AG09309 (cell line): ENCODE measurements at regions not wholly inside any gene's neighbourhood (a gene's known extent, or its start where the extent isn't known, plus 50 kb on each side); places are given as distances from the start of the nearest gene placed in this dataset.
"Not testable (repeated sequence)": the region's sequence is repeated elsewhere in the genome, so short reads cannot be mapped to it uniquely, and the experiment has no call there.

Experiments used
- DNase-seq: peaks from one replicate; pipeline ENCODE4 v3.0.0-alpha.2; 2010; ENCODE audit warnings: low read depth
- H3K4me3 ChIP-seq: 2 replicates; pipeline ENCODE4 v1.5.1; 2011; ENCODE audit warnings: mild to moderate bottlenecking, low read depth, low read length, moderate library complexity; ENCODE audit not compliant: control insufficient read depth
- TF ChIP-seq, protein P1 (sequence below): IDR thresholded peaks from 2 replicates; pipeline ENCODE4 v1.5.1; 2011; ENCODE audit warnings: mild to moderate bottlenecking, low read depth, low read length, inconsistent platforms; ENCODE audit not compliant: insufficient read depth, control insufficient read depth; ENCODE audit errors: missing control alignments

DNA sequence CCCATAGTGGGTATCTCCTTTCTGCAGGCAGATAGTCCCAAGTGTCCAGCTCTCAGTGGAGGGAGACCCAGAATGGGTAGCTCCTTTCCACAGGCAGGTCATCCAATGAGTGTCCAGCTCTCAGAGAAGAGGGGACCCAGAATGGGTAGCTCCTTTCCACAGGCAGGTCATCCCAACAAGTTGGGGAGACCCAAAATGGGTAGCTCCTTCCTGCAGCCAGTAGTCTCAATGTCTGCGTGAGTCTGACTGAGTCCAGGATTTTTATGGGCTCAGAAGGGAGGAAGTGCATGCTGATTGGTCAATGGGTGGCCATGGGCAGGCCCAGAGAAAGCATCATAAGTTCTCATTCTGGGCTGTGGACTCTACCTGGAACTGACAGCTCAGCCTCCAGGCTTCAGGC is 150.7 kb upstream of the P2RY1 start:
- DNase-seq = no peak
- TF ChIP-seq, protein P1, sequence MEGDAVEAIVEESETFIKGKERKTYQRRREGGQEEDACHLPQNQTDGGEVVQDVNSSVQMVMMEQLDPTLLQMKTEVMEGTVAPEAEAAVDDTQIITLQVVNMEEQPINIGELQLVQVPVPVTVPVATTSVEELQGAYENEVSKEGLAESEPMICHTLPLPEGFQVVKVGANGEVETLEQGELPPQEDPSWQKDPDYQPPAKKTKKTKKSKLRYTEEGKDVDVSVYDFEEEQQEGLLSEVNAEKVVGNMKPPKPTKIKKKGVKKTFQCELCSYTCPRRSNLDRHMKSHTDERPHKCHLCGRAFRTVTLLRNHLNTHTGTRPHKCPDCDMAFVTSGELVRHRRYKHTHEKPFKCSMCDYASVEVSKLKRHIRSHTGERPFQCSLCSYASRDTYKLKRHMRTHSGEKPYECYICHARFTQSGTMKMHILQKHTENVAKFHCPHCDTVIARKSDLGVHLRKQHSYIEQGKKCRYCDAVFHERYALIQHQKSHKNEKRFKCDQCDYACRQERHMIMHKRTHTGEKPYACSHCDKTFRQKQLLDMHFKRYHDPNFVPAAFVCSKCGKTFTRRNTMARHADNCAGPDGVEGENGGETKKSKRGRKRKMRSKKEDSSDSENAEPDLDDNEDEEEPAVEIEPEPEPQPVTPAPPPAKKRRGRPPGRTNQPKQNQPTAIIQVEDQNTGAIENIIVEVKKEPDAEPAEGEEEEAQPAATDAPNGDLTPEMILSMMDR = no peak
- H3K4me3 ChIP-seq = no peak overlapping the region

DNA sequence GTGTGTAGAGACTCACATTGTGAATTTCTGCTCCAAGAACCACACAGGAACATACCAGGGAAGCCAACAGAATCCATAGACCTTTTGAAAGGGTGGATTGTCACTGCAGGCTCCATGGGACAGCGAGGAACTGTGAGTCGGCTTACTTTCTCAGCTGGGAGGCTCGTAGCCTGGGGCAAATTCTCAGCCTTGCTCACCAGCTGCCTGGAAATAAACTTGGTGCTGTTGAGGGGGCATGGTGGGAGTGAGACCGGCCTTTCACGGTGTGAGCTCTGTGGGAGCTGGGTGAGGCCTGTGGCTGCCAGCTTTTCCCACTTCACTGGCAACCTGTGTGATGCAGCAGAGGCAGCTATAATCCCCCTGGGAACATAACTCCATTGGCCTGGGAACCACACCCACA is 146.6 kb upstream of the P2RY1 start:
- no peak for DNase-seq
- TF ChIP-seq, protein P1 = no peak
- no peak overlapping the region for H3K4me3 ChIP-seq

DNA sequence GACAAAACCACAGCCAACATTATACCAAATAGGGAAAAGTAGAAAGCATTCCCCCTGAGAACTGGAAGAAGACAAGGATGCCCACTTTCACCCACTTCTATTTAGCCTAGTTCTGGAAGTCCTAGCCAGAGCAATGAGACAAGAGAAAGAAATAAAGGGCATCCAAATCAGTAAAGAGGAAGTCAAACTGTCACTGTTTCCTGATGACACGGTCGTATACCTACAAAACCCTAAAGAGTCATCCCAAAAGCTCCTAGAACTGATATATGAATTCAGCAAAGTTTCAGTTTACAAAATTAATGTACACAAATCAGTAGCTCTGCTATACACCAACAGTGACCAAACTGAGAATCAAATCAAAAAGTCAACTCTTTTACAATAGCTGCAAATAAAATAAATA is 142.6 kb upstream of the P2RY1 start:
- DNase-seq, H3K4me3 ChIP-seq: not testable (repeated sequence)

DNA sequence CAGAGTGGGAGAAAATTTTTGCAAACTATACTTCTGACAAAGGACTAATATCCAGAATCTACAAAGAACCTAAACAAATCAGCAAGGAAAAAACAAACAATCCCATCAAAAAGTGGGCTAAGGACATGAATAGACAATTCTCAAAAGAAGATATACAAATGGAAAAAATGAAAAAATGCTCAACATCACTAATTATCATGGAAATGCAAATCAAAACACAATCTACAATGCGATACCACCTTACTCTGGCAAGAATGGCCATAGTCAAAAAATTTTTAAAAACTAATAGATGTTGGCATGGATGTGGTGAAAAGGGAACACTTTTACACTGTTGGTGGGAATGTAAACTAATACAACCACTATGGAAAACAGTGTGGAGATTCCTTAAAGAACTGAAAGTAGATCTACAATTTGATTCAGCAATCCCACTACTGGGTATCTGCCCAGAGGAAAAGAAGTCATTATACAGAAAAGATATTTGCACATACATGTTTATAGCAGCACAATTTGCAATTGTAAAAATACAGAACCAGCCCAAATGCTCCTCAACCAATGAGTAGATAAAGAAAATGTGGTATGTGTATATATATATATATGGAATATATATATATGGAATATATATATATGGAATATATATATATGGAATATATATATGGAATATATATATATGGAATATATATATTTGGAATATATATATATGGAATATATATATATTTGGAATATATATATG is 141.2 kb upstream of the P2RY1 start:
- not testable (repeated sequence) for H3K4me3 ChIP-seq, DNase-seq

DNA sequence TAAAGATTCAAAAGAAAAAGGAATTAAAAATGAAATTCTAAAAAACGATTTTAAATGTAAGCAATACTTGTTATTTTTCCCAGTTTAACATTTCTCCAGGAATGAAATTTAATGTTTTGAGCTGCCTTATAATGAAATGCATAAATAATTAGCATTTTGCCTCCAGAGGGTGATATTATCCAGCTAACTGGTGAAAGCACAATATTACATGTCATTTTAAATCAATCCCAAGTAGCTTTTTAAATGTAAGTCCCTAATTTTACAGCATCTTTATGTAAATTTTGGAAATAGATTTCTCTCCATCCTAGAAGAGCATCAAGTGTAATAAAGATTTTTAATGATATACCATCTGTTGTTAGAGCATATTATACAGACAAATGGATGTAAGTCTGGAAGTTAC is 139.1 kb upstream of the P2RY1 start:
- TF ChIP-seq, protein P1 = no peak
- H3K4me3 ChIP-seq = no peak overlapping the region
- DNase-seq = no peak

DNA sequence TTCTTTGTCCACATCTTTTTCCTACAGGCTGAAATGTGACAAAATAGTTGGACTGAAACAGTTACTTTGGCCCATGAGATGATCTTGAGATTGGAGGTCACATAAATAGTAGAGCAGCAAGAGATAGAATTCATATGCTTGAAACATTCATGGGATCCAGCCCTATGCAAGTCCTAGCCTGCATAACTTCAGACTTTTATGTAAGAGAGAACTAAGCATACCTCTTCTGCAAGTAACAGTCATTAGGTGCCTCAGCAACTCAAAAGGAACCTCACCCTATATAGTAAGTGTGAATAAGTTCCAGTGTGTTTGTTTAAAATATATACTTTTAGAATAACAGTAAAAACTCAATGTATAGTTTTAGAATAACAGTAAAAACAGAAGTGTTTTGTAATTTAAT is 138.0 kb upstream of the P2RY1 start:
- TF ChIP-seq, protein P1 = no peak

DNA sequence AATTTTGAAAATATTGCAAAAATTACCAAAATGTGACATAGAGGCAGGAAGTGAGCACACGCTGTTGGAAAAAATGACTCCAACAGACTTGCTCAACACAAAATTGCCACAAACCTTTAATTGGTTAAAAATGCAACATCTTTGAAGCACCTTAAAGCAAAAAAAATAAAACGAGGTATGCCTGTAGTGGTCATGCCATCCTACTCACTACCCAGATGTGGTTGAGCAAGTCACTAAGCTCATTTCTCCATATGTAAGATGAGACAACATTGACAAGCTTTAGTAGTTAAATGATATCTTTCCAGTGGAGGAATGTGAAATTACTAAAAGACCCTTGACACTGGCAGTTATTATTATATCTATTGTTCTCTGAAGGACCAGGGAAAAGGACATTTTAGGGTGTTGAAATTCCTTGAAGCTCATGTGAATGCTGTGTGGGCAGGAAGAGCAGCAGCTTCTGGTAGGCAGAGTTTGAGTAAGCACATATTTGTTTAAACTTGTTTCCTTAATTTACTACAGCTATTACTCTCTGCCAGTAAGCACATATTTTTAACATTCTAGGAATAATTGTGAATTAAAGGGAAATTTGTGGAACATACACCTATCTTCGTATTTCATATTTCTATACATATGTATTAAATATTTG is 131.6 kb upstream of the P2RY1 start:
- TF ChIP-seq, protein P1 = no peak
- no peak overlapping the region for H3K4me3 ChIP-seq
- DNase-seq = no peak

More for the DNA sequence above, 138.0 kb upstream of the P2RY1 start:
- no peak overlapping the region for H3K4me3 ChIP-seq
- no peak for DNase-seq
